ENCODE measurements at regions not wholly inside any gene's neighbourhood (a gene's known extent, or its start where the extent isn't known, plus 50 kb on each side); places are given as distances from the start of the nearest gene placed in this dataset.
A peak's percentile ranks its signal among the peaks of the same experiment; 100 is the strongest.

- no peak for DNase-seq (ENCODE audit: low spot score)
- no peak for TF ChIP-seq CTCF (conservative IDR thresholded peaks at IDR 0.05; ENCODE audit: low read depth)
- CTCF ChIA-PET = no interaction called here
- POLR2A ChIA-PET (ENCODE audit: low non-redundant PET) = no interaction called here
- no peak overlapping the region for H3K27ac ChIP-seq
These were observed 90.9 kb upstream of the CERS6 start for GRCh38 chr2:168365094-168365621.

GRCh38 chr2:168369031-168369430 lies 87.0 kb upstream of the CERS6 start:
- POLR2A ChIA-PET (ENCODE audit: low non-redundant PET) = no interaction called here
- H3K27ac ChIP-seq = no peak overlapping the region
- CTCF ChIA-PET = interaction anchor here (0.6 kb wide), 1 partner anchor 107 kb away, joined by 4 read pairs; no protein-coding TSS in a partner anchor
- DNase-seq (ENCODE audit: low spot score) = no peak
- no peak for TF ChIP-seq CTCF (conservative IDR thresholded peaks at IDR 0.05; ENCODE audit: low read depth)

- POLR2A ChIA-PET (ENCODE audit: low non-redundant PET) = no interaction called here
- CTCF ChIA-PET = interaction anchor here (0.6 kb wide), 2 partner anchors 20 kb away, joined by 3 to 10 read pairs; no protein-coding TSS in a partner anchor
- no peak for DNase-seq (ENCODE audit: low spot score)
- H3K27ac ChIP-seq = no peak overlapping the region
- TF ChIP-seq CTCF (conservative IDR thresholded peaks at IDR 0.05; ENCODE audit: low read depth) = no peak
These were observed 84.6 kb upstream of the CERS6 start for GRCh38 chr2:168371273-168372019.

GRCh38 chr2:168373468-168373867 lies 82.6 kb upstream of the CERS6 start:
- POLR2A ChIA-PET (ENCODE audit: low non-redundant PET) = no interaction called here
- TF ChIP-seq CTCF (conservative IDR thresholded peaks at IDR 0.05; ENCODE audit: low read depth) = no peak
- DNase-seq (ENCODE audit: low spot score) = no peak
- no peak overlapping the region for H3K27ac ChIP-seq
- CTCF ChIA-PET = interaction anchor here (0.6 kb wide), 1 partner anchor 490 kb away, joined by 3 read pairs; no protein-coding TSS in a partner anchor

GRCh38 chr2:168375195-168375798 lies 80.8 kb upstream of the CERS6 start:
- DNase-seq (ENCODE audit: low spot score) = no peak
- ChIA-PET CTCF (no interaction called here), POLR2A (ENCODE audit: low non-redundant PET) (no interaction called here)
- peak; percentile 56 for TF ChIP-seq CTCF (conservative IDR thresholded peaks at IDR 0.05; ENCODE audit: low read depth)
- H3K27ac ChIP-seq = no peak overlapping the region

GRCh38 chr2:168378960-168379669 lies 77.0 kb upstream of the CERS6 start:
- no peak overlapping the region for H3K27ac ChIP-seq
- CTCF ChIA-PET = interaction anchor here (0.6 kb wide), 1 partner anchor 268 kb away, joined by 4 read pairs; no protein-coding TSS in a partner anchor
- POLR2A ChIA-PET (ENCODE audit: low non-redundant PET) = no interaction called here
- DNase-seq (ENCODE audit: low spot score) = no peak
- TF ChIP-seq CTCF (conservative IDR thresholded peaks at IDR 0.05; ENCODE audit: low read depth) = no peak
